ENCODE measurements at regions not wholly inside any gene's neighbourhood (a gene's known extent, or its start where the extent isn't known, plus 50 kb on each side); places are given as distances from the start of the nearest gene placed in this dataset.

GRCh38 chr22:47853750-47854149 is 1091.3 kb downstream of the TBC1D22A start:
- no peak for TF ChIP-seq CTCF (IDR thresholded peaks at IDR 0.05)
- TF ChIP-seq POLR2A (IDR thresholded peaks at IDR 0.05) = no peak
